Panc1 (cell line): ENCODE measurements at regions not wholly inside any gene's neighbourhood (a gene's known extent, or its start where the extent isn't known, plus 50 kb on each side); places are given as distances from the start of the nearest gene placed in this dataset.

ENCODE experiments used
- ATAC-seq: fragments of 200-7000 bp; cut with Tn5 transposase; 2 replicates; pipeline ENCODE4 v1.9.1; 2020; ENCODE audit warnings: mild to moderate bottlenecking, moderate library complexity
- BruUV-seq: library from RNA; stranded (reverse); fragments of 400-500 nt; replicated peaks from 2 replicates; lab custom pipeline; 2021; lab: Mats Ljungman, UMichigan
- CTCF ChIA-PET: fragments of 300-600 bp; sonication (Branson Sonifier 250); formaldehyde crosslinking; loops from one replicate; lab custom pipeline; 2022; ENCODE audit warnings: antibody characterized with exemption; lab: Charles Lee
- POLR2A ChIA-PET: fragments of 300-600 bp; sonication (Branson Sonifier 250); formaldehyde crosslinking; loops from one replicate; lab custom pipeline; 2022; ENCODE audit warnings: antibody characterized with exemption; lab: Charles Lee
- DNase-seq: peaks from one replicate; pipeline ENCODE4 v3.0.0-alpha.2; 2010; ENCODE audit warnings: low read depth, low spot score
- H3K27ac ChIP-seq: 2 replicates; pipeline ENCODE4 v1.5.1; 2011; ENCODE audit warnings: mild to moderate bottlenecking, low read length, inconsistent platforms
- H3K27me3 ChIP-seq: fragments of 200-500 bp; sonication (Bioruptor generic); 2 replicates; pipeline ENCODE4 v1.6.0; 2014; ENCODE audit warnings: low read length, inconsistent platforms; ENCODE audit not compliant: control insufficient read depth, insufficient read depth
- H3K36me3 ChIP-seq: fragments of 200-500 bp; sonication (Bioruptor generic); 2 replicates; pipeline ENCODE4 v1.5.1; 2014; ENCODE audit warnings: inconsistent platforms, mild to moderate bottlenecking, low read length, moderate library complexity; ENCODE audit not compliant: control insufficient read depth, insufficient read depth
- H3K4me1 ChIP-seq: 2 replicates; pipeline ENCODE4 v1.5.1; 2011; ENCODE audit warnings: inconsistent platforms, mild to moderate bottlenecking, low read length, moderate library complexity; ENCODE audit not compliant: control insufficient read depth, insufficient read depth
- H3K4me3 ChIP-seq, 2 experiments: 2 replicates each; pipeline ENCODE4 v1.5.1; 2011 to 2012; ENCODE audit warnings: low read depth in 2 of 2, low read length in 2 of 2, mild to moderate bottlenecking in 2 of 2, inconsistent platforms in 1 of 2, moderate library complexity in 1 of 2
- H3K9me3 ChIP-seq: fragments of 200-500 bp; sonication (Bioruptor generic); 2 replicates; pipeline ENCODE4 v1.5.1; 2014; ENCODE audit warnings: low read depth, mild to moderate bottlenecking, inconsistent platforms, low read length, moderate library complexity; ENCODE audit not compliant: control insufficient read depth, insufficient read depth
- POLR2AphosphoS5 ChIP-seq: IDR thresholded peaks from 2 replicates; pipeline ENCODE4 v1.6.1; 2012; ENCODE audit warnings: mild to moderate bottlenecking, low read depth, low read length, moderate library complexity
- SIN3A ChIP-seq: IDR thresholded peaks from 2 replicates; pipeline ENCODE4 v1.6.1; 2012; ENCODE audit warnings: low read depth, mild to moderate bottlenecking, low read length, moderate library complexity, borderline replicate concordance; ENCODE audit not compliant: insufficient read depth
- TCF7L2 ChIP-seq: IDR thresholded peaks from 2 replicates; pipeline ENCODE4 v1.6.1; 2011; ENCODE audit warnings: mild to moderate bottlenecking, low read depth, low read length, inconsistent platforms
- in situ Hi-C: cut with HindIII; loops from 2 replicates; pipeline ENCODE4 v1.10.0; 2016; ENCODE audit warnings: low sequenced_read_pairs, low pct_unique_long_range_greater_than_20kb
- intact Hi-C: fragments of 100-400 bp; cut with micrococcal nuclease; formaldehyde crosslinking; loops from one replicate; pipeline ENCODE4 v1.10.0; 2022; ENCODE audit not compliant: unreplicated experiment
- TF ChIP-seq, protein P1 (sequence below): fragments of 450-650 bp; IDR thresholded peaks from 2 replicates; pipeline ENCODE4 v1.5.1; 2017; ENCODE audit warnings: mild to moderate bottlenecking
- TF ChIP-seq, protein P2 (sequence below), 2 experiments: IDR thresholded peaks; 2 replicates each; pipeline ENCODE4 v1.6.1; 2011 to 2012; ENCODE audit warnings: low read depth in 2 of 2, control low read depth in 1 of 2, low read length in 1 of 2, mild to moderate bottlenecking in 1 of 2, moderate library complexity in 1 of 2; ENCODE audit not compliant: insufficient read depth in 1 of 2

GRCh38 chr6:55666606-55667225 is 87.7 kb upstream of the HMGCLL1 start:
- CTCF ChIA-PET: no interaction called here
- ATAC-seq: no peak
- no peaks in the 10 kb centered on the region for H3K27me3 ChIP-seq
- no peak for DNase-seq
- TF ChIP-seq, protein P1, sequence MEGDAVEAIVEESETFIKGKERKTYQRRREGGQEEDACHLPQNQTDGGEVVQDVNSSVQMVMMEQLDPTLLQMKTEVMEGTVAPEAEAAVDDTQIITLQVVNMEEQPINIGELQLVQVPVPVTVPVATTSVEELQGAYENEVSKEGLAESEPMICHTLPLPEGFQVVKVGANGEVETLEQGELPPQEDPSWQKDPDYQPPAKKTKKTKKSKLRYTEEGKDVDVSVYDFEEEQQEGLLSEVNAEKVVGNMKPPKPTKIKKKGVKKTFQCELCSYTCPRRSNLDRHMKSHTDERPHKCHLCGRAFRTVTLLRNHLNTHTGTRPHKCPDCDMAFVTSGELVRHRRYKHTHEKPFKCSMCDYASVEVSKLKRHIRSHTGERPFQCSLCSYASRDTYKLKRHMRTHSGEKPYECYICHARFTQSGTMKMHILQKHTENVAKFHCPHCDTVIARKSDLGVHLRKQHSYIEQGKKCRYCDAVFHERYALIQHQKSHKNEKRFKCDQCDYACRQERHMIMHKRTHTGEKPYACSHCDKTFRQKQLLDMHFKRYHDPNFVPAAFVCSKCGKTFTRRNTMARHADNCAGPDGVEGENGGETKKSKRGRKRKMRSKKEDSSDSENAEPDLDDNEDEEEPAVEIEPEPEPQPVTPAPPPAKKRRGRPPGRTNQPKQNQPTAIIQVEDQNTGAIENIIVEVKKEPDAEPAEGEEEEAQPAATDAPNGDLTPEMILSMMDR: no peak
- no peak for TF ChIP-seq SIN3A
- no peak for TF ChIP-seq TCF7L2
- TF ChIP-seq, protein P2, sequence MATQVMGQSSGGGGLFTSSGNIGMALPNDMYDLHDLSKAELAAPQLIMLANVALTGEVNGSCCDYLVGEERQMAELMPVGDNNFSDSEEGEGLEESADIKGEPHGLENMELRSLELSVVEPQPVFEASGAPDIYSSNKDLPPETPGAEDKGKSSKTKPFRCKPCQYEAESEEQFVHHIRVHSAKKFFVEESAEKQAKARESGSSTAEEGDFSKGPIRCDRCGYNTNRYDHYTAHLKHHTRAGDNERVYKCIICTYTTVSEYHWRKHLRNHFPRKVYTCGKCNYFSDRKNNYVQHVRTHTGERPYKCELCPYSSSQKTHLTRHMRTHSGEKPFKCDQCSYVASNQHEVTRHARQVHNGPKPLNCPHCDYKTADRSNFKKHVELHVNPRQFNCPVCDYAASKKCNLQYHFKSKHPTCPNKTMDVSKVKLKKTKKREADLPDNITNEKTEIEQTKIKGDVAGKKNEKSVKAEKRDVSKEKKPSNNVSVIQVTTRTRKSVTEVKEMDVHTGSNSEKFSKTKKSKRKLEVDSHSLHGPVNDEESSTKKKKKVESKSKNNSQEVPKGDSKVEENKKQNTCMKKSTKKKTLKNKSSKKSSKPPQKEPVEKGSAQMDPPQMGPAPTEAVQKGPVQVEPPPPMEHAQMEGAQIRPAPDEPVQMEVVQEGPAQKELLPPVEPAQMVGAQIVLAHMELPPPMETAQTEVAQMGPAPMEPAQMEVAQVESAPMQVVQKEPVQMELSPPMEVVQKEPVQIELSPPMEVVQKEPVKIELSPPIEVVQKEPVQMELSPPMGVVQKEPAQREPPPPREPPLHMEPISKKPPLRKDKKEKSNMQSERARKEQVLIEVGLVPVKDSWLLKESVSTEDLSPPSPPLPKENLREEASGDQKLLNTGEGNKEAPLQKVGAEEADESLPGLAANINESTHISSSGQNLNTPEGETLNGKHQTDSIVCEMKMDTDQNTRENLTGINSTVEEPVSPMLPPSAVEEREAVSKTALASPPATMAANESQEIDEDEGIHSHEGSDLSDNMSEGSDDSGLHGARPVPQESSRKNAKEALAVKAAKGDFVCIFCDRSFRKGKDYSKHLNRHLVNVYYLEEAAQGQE (IDR thresholded peaks at IDR 0.05; ENCODE audit: insufficient read depth in 1 of 2, low read depth in 2 of 2, low read length in 1 of 2): no peak
- no peak for TF ChIP-seq POLR2AphosphoS5
- POLR2A ChIA-PET: interaction anchor here (0.6 kb wide), 1 partner anchor 13 kb away, joined by 3 read pairs; no protein-coding TSS in a partner anchor
- BruUV-seq: no TSS peak
- no peaks in the 10 kb centered on the region for H3K4me1 ChIP-seq
- no peaks in the 10 kb centered on the region for H3K9me3 ChIP-seq
- no peak overlapping the region for H3K27ac ChIP-seq
- no peak overlapping the region for H3K4me3 ChIP-seq
- in situ Hi-C loops (no loop called here), intact Hi-C loops (no loop called here)
- no peaks in the 10 kb centered on the region for H3K36me3 ChIP-seq

DNA sequence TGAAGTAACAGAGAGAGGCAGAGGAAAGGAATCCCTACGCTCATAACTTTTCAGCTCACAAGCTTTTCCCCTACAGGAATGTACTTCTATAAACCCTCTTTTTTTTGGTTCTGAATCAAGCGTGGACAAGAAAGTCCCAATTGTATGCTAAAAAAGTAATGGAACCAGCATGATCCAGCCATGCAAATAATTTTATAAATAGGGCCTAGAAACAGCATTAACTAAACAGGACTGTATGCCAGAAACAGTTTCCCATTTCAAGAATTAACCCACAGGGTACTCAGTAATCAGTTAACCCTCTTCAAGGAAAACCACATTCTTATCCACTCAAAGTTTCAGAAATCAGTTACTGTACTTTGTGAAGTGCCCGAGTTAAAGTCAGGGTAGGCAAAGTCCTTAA is 87.0 kb upstream of the HMGCLL1 start:
- CTCF ChIA-PET: no interaction called here
- TF ChIP-seq, protein P2 (IDR thresholded peaks at IDR 0.05; ENCODE audit: insufficient read depth in 1 of 2, low read depth in 2 of 2, low read length in 1 of 2): no peak
- TF ChIP-seq POLR2AphosphoS5 (no peak), SIN3A (no peak), TCF7L2 (no peak)
- TF ChIP-seq, protein P1: no peak
- no peaks in the 10 kb centered on the region for H3K36me3 ChIP-seq
- intact Hi-C loops (no loop called here), in situ Hi-C loops (no loop called here)
- peak overlapping the region; percentile 9; the same call in 1 of the 2 replicates for H3K27ac ChIP-seq
- DNase-seq (no peak), ATAC-seq (no peak)
- H3K4me1 ChIP-seq: no peaks in the 10 kb centered on the region
- H3K27me3 ChIP-seq: no peaks in the 10 kb centered on the region
- H3K4me3 ChIP-seq: no peak overlapping the region
- H3K9me3 ChIP-seq: no peaks in the 10 kb centered on the region
- POLR2A ChIA-PET: interaction anchor here (0.6 kb wide), 1 partner anchor 14 kb away, joined by 3 read pairs; no protein-coding TSS in a partner anchor
- no TSS peak for BruUV-seq
